AG04450 (cell line): ENCODE measurements at regions not wholly inside any gene's neighbourhood (a gene's known extent, or its start where the extent isn't known, plus 50 kb on each side); places are given as distances from the start of the nearest gene placed in this dataset.
"Not testable (repeated sequence)": the region's sequence is repeated elsewhere in the genome, so short reads cannot be mapped to it uniquely, and the experiment has no call there.

ENCODE experiments used
- CTCF ChIA-PET: fragments of 300-600, 350-600 bp; formaldehyde crosslinking; extraction: SDS; loops from one replicate; lab custom pipeline; 2022; ENCODE audit warnings: antibody characterized with exemption, inconsistent platforms; lab: Charles Lee
- POLR2A ChIA-PET: fragments of 350-600 bp; formaldehyde crosslinking; extraction: SDS; loops from one replicate; lab custom pipeline; 2021; ENCODE audit warnings: antibody characterized with exemption, inconsistent platforms; lab: Yijun Ruan, JAX
- DNase-seq: peaks from one replicate; pipeline ENCODE4 v3.0.0-alpha.2; 2011; ENCODE audit warnings: low read depth, low spot score
- H3K27ac ChIP-seq: one replicate; pipeline ENCODE4 v1.5.1; 2012; ENCODE audit warnings: low read depth, low read length, control low read depth
- H3K27me3 ChIP-seq: one replicate; pipeline ENCODE4 v1.6.0; 2012; ENCODE audit warnings: low read length; ENCODE audit not compliant: control insufficient read depth, insufficient read depth
- H3K4me3 ChIP-seq: 2 replicates; pipeline ENCODE4 v1.5.1; 2011; ENCODE audit warnings: mild to moderate bottlenecking, low read depth, low read length, control low read depth
- H3K9me3 ChIP-seq: 2 replicates; pipeline ENCODE4 v1.5.1; 2012; ENCODE audit warnings: low read length; ENCODE audit not compliant: control insufficient read depth, insufficient read depth
- TF ChIP-seq, protein P1 (sequence below): IDR thresholded peaks from 2 replicates; pipeline ENCODE4 v1.5.1; 2011; ENCODE audit warnings: low read depth, low read length, control low read depth, inconsistent platforms

DNA sequence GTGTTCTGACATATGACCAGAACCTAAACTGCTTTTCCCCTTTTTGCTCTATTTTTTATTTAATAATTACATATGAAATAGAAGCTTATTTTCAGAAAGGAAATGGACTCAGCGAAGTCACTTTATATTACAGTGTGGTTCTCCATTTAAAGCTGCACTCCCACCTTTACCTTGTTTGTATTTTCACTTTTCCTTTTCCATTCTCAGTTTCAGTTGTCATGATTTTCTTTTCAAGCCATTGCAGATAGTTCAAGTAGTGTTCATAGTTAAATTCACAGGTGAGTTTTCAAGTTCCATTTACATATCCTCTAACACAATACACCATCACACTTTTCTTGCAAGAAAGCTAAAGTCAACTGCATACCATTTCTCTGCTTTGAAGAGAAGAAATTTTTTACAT lies 400.2 kb downstream of the HACE1 start:
- POLR2A ChIA-PET: no interaction called here
- TF ChIP-seq, protein P1, sequence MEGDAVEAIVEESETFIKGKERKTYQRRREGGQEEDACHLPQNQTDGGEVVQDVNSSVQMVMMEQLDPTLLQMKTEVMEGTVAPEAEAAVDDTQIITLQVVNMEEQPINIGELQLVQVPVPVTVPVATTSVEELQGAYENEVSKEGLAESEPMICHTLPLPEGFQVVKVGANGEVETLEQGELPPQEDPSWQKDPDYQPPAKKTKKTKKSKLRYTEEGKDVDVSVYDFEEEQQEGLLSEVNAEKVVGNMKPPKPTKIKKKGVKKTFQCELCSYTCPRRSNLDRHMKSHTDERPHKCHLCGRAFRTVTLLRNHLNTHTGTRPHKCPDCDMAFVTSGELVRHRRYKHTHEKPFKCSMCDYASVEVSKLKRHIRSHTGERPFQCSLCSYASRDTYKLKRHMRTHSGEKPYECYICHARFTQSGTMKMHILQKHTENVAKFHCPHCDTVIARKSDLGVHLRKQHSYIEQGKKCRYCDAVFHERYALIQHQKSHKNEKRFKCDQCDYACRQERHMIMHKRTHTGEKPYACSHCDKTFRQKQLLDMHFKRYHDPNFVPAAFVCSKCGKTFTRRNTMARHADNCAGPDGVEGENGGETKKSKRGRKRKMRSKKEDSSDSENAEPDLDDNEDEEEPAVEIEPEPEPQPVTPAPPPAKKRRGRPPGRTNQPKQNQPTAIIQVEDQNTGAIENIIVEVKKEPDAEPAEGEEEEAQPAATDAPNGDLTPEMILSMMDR: no peak
- Histone ChIP-seq H3K9me3 (no peaks in the 10 kb centered on the region), H3K27ac (no peak overlapping the region), H3K27me3 (no peaks in the 10 kb centered on the region), H3K4me3 (no peak overlapping the region)
- no peak for DNase-seq
- CTCF ChIA-PET: no interaction called here

DNA sequence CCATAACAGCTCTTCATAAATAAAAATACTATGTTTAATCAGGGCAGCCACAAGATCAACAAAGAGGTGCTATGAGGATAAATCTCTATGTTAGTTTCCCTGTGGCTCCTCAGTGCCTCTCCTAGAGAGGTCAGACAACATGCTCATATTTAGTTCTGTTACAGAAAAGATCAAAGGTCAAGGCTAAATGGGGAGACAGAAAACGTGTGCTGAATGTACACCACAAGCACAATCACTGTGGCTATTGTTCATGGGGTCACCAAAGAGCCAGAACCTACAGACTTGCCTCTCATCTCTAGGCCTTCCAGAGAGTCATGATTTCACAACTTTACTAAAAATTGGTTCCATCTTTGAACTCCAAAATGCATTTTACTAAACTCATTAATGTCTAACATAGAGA lies 409.8 kb downstream of the HACE1 start:
- POLR2A ChIA-PET: no interaction called here
- peaks cover 8% of the 10 kb centered on the region for H3K9me3 ChIP-seq
- CTCF ChIA-PET: no interaction called here
- H3K4me3 ChIP-seq: no peak overlapping the region
- H3K27ac ChIP-seq: no peak overlapping the region
- no peaks in the 10 kb centered on the region for H3K27me3 ChIP-seq
- TF ChIP-seq, protein P1: no peak
- DNase-seq: no peak

DNA sequence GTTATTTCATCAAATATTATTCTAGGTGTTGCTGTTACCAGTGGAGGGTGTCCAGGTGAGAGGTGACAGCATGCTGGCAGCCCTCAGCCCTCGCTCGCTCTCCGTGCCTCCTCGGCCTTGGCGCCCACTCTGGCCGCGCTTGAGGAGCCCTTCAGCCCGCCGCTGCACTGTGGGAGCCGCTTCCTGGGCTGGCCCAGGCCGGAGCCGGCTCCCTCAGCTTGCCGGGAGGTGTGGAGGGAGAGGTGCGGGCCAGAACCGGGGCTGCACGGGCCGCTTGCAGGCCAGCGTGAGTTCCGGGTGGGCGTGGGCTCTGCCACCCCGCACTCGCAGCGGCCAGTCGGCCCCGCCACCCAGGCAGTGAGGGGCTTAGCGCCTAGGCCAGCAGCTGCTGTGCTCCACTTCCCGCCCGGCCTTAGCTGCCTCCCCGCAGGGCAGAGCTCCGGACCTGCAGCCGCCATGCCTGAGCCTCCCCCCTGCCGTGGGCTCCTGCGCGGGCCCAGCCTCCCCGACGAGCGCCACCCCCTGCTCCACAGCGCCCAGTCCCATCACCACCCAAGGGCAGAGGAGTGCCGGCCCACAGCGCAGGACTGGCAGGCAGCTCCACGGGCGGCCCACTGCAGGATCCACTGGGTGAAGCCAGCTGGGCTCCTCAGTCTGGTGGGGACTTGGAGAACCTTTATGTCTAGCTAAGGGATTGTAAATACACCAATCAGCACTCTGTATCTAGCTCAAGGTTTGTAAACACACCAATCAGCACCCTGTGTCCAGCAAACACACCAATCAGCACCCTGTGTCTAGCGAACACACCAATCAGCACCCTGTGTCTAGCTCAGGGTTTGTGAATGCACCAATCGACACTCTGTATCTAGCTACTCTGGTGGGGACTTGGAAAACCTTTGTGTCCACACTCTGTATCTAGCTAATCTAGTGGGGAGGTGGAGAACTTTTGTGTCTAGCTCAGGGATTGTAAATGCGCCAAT lies 413.3 kb downstream of the HACE1 start:
- H3K27ac ChIP-seq, CTCF ChIA-PET, POLR2A ChIA-PET, H3K9me3 ChIP-seq, DNase-seq, H3K27me3 ChIP-seq, H3K4me3 ChIP-seq: not testable (repeated sequence)

DNA sequence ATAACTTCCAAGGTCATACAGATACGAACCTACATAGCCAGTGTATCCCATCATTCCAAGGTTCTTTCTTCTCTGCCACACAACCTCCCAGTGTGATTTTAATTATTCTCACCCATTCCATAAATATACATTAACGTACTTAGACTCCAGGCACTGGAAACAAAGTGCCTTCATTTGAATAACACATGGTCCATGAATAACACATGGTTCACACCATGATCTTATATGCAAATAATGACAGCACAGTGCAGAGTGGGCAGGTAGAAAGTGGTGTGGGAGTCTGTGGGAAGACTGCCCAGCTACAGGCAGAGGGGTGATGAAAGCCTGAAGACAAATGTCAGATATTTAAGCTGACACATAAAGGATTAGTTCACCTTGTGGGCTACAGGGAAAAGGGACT lies 425.2 kb downstream of the HACE1 start:
- Histone ChIP-seq H3K27ac (no peak overlapping the region), H3K27me3 (no peaks in the 10 kb centered on the region), H3K9me3 (peaks cover 2% of the 10 kb centered on the region), H3K4me3 (no peak overlapping the region)
- no peak for DNase-seq
- POLR2A ChIA-PET: no interaction called here
- TF ChIP-seq, protein P1: no peak
- CTCF ChIA-PET: no interaction called here

DNA sequence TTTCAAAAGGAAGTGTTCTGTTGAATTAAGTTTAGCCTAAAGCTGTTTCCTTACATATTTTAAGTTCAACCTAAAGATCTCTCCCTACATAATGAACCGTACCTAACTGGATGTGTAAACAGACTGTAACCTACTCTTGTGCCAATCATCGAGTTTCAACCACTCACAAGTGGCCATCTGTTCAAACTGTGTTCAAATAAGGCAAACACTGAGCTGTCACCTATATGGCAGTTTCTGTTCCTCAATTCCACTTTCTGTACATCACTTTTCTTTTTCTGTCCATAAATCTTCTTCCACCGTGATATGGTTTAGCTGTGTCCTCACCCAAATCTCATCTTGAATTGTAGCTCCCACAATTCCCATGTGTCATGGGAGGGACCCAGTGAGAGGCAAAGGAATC lies 428.6 kb downstream of the HACE1 start:
- TF ChIP-seq, protein P1: no peak
- H3K4me3 ChIP-seq: no peak overlapping the region
- peaks cover 2% of the 10 kb centered on the region for H3K9me3 ChIP-seq
- ChIA-PET POLR2A (no interaction called here), CTCF (no interaction called here)
- H3K27ac ChIP-seq: no peak overlapping the region
- no peak for DNase-seq
- no peaks in the 10 kb centered on the region for H3K27me3 ChIP-seq
